ENCODE measurements at regions not wholly inside any gene's neighbourhood (a gene's known extent, or its start where the extent isn't known, plus 50 kb on each side); places are given as distances from the start of the nearest gene placed in this dataset.

DNA sequence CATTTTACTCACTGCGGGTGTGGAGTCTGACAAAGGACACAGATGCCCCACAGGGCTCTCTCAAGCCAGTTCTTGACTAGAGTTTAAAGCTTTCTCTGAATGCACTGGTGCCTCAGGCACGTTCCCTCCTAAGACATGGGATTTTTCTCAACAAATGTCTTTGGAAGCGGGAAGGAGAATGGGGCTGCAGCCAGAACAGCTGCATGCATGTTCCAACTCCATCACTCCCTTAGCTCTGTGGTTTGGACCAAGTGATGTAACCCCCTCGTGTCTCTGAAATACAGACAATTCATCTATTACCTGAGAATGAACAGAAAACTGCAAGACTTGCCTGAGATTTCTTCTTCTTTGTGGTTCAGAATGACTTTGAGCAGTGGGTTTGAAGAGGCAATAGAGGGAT, 141.7 kb upstream of the SERPINE2 start:
- TF ChIP-seq, protein P1, sequence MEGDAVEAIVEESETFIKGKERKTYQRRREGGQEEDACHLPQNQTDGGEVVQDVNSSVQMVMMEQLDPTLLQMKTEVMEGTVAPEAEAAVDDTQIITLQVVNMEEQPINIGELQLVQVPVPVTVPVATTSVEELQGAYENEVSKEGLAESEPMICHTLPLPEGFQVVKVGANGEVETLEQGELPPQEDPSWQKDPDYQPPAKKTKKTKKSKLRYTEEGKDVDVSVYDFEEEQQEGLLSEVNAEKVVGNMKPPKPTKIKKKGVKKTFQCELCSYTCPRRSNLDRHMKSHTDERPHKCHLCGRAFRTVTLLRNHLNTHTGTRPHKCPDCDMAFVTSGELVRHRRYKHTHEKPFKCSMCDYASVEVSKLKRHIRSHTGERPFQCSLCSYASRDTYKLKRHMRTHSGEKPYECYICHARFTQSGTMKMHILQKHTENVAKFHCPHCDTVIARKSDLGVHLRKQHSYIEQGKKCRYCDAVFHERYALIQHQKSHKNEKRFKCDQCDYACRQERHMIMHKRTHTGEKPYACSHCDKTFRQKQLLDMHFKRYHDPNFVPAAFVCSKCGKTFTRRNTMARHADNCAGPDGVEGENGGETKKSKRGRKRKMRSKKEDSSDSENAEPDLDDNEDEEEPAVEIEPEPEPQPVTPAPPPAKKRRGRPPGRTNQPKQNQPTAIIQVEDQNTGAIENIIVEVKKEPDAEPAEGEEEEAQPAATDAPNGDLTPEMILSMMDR (IDR thresholded peaks at IDR 0.05) = no peak
- TF ChIP-seq POLR2A (IDR thresholded peaks at IDR 0.05) (no peak), POLR2AphosphoS5 (IDR thresholded peaks at IDR 0.05) (no peak), EP300 (IDR thresholded peaks at IDR 0.05) (no peak)

Measured in suprapubic skin (tissue), 4 donors.